ENCODE measurements at regions not wholly inside any gene's neighbourhood (a gene's known extent, or its start where the extent isn't known, plus 50 kb on each side); places are given as distances from the start of the nearest gene placed in this dataset.

DNA sequence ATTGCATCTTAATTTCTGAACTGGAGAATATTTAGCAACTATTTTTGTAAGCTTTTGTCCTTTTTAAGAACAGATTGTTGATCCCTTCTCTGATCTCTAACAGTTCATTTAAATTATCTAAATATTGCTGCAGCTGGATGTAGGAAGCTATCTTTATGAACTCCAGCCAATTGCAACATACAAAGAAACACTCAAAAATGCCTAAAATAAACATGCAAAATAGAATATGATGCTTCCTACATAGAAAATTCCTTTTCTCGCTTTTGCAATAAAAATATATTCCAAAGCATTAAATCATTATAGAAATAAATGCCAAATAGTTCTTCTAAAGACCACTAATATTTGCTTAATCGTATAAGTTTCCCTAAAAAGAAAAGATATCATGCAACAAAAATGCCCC is 218.6 kb downstream of the LURAP1L start:
- TF ChIP-seq, protein P1, sequence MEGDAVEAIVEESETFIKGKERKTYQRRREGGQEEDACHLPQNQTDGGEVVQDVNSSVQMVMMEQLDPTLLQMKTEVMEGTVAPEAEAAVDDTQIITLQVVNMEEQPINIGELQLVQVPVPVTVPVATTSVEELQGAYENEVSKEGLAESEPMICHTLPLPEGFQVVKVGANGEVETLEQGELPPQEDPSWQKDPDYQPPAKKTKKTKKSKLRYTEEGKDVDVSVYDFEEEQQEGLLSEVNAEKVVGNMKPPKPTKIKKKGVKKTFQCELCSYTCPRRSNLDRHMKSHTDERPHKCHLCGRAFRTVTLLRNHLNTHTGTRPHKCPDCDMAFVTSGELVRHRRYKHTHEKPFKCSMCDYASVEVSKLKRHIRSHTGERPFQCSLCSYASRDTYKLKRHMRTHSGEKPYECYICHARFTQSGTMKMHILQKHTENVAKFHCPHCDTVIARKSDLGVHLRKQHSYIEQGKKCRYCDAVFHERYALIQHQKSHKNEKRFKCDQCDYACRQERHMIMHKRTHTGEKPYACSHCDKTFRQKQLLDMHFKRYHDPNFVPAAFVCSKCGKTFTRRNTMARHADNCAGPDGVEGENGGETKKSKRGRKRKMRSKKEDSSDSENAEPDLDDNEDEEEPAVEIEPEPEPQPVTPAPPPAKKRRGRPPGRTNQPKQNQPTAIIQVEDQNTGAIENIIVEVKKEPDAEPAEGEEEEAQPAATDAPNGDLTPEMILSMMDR (IDR thresholded peaks at IDR 0.05): no peak
- no peak overlapping the region for H3K4me3 ChIP-seq (ENCODE audit: low read length)
- intact Hi-C loops (cut with DNase I, micrococcal nuclease): no loop called here
- DNase-seq (no peak), ATAC-seq (ENCODE audit: poor library complexity) (no peak)
- H3K36me3 ChIP-seq (ENCODE audit: insufficient read depth, low read length): no peaks in the 10 kb centered on the region
- Mint-ChIP-seq H3K9me3 (peaks cover 4% of the 10 kb centered on the region), H3K27ac (no peak overlapping the region), H3K4me1 (ENCODE audit: low read depth) (no peaks in the 10 kb centered on the region), H3K27me3 (no peaks in the 10 kb centered on the region), H3K4me3 (no peak overlapping the region), H3K36me3 (ENCODE audit: low read depth) (no peaks in the 10 kb centered on the region)
- no peaks in the 10 kb centered on the region for H3K27me3 ChIP-seq (ENCODE audit: control insufficient read depth in 1 of 2, insufficient read depth in 2 of 2, low read length in 2 of 2)
- CTCF ChIA-PET: no interaction called here
- no peak overlapping the region for H3K27ac ChIP-seq (ENCODE audit: low read depth in 1 of 2, low read length in 2 of 2)
- POLR2A ChIA-PET: no interaction called here
- H3K9me3 ChIP-seq (ENCODE audit: control insufficient read depth in 1 of 2, insufficient read depth in 1 of 2, low read length in 2 of 2): no peaks in the 10 kb centered on the region
- H3K4me1 ChIP-seq (ENCODE audit: insufficient read depth, low read length): no peaks in the 10 kb centered on the region

DNA sequence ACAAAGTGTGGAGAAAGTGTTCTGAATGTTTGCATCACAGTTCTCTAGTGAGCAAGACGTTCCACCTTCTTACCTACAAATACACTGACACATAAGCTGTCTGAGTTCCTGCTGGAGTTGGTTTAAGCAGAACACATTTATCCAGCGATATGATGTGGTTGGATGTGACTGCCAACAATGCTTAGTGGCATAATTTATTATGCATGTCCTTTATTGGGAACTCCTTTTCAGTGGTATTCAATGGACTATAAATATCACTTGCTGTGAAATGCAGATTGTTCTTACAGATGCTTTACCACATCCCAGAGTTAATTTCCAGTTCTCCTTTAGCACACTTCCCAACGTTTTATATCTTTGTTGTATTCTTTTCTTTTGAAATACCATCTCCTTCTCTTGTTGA is 222.2 kb downstream of the LURAP1L start:
- no peak overlapping the region for H3K27ac ChIP-seq (ENCODE audit: low read depth in 1 of 2, low read length in 2 of 2)
- Mint-ChIP-seq H3K4me1 (ENCODE audit: low read depth) (no peaks in the 10 kb centered on the region), H3K36me3 (ENCODE audit: low read depth) (no peaks in the 10 kb centered on the region), H3K9me3 (peaks cover 6% of the 10 kb centered on the region), H3K27ac (no peak overlapping the region), H3K4me3 (no peak overlapping the region), H3K27me3 (no peaks in the 10 kb centered on the region)
- no peaks in the 10 kb centered on the region for H3K27me3 ChIP-seq (ENCODE audit: control insufficient read depth in 1 of 2, insufficient read depth in 2 of 2, low read length in 2 of 2)
- intact Hi-C loops (cut with DNase I, micrococcal nuclease): no loop called here
- H3K4me1 ChIP-seq (ENCODE audit: insufficient read depth, low read length): no peaks in the 10 kb centered on the region
- DNase-seq: no peak
- ChIA-PET CTCF (no interaction called here), POLR2A (no interaction called here)
- H3K36me3 ChIP-seq (ENCODE audit: insufficient read depth, low read length): no peaks in the 10 kb centered on the region
- H3K9me3 ChIP-seq (ENCODE audit: control insufficient read depth in 1 of 2, insufficient read depth in 1 of 2, low read length in 2 of 2): no peaks in the 10 kb centered on the region
- TF ChIP-seq, protein P1 (IDR thresholded peaks at IDR 0.05): no peak
- ATAC-seq (ENCODE audit: poor library complexity): no peak
- no peak overlapping the region for H3K4me3 ChIP-seq (ENCODE audit: low read length)

DNA sequence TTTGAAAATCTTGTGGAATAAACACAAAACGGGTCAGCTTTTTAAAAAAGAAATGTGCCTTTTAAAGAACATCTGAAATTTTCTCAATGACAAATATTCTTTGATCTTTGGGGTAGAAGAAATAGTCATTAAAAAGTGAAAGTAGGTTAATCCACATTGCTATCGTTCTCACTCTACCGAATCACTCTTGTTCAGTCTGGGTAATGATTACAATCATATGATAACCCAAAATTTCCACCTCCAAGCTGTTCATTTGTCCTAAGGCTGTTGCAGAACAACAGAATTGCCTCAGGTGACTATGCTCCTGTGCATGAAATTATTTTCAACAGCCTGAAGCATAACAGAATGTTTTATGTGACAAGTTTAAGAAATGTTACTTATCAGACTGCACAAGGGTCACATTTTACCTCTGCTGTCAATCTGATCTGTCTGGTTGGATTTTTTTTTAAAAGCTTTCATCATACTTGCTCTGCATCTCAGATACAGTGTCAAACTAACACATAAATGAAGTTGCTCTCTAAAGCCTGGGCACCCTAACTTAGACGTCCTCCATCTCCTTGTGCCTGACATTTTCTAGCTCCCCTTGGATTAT is 227.3 kb downstream of the LURAP1L start:
- no peaks in the 10 kb centered on the region for H3K4me1 Mint-ChIP-seq (ENCODE audit: low read depth)
- ATAC-seq (ENCODE audit: poor library complexity): no peak
- Histone ChIP-seq H3K4me1 (ENCODE audit: insufficient read depth, low read length) (no peaks in the 10 kb centered on the region), H3K4me3 (ENCODE audit: low read length) (no peak overlapping the region), H3K27ac (ENCODE audit: low read depth in 1 of 2, low read length in 2 of 2) (no peak overlapping the region), H3K9me3 (ENCODE audit: control insufficient read depth in 1 of 2, insufficient read depth in 1 of 2, low read length in 2 of 2) (no peaks in the 10 kb centered on the region), H3K27me3 (ENCODE audit: control insufficient read depth in 1 of 2, insufficient read depth in 2 of 2, low read length in 2 of 2) (no peaks in the 10 kb centered on the region), H3K36me3 (ENCODE audit: insufficient read depth, low read length) (no peaks in the 10 kb centered on the region)
- DNase-seq: no peak
- TF ChIP-seq, protein P1 (IDR thresholded peaks at IDR 0.05): no peak
- peaks cover 11% of the 10 kb centered on the region for H3K9me3 Mint-ChIP-seq
- intact Hi-C loops (cut with DNase I, micrococcal nuclease): no loop called here
- no peak overlapping the region for H3K27ac Mint-ChIP-seq
- no peak overlapping the region for H3K4me3 Mint-ChIP-seq
- no peaks in the 10 kb centered on the region for H3K36me3 Mint-ChIP-seq (ENCODE audit: low read depth)
- ChIA-PET CTCF (no interaction called here), POLR2A (no interaction called here)
- no peaks in the 10 kb centered on the region for H3K27me3 Mint-ChIP-seq
